ENCODE measurements at regions not wholly inside any gene's neighbourhood (a gene's known extent, or its start where the extent isn't known, plus 50 kb on each side); places are given as distances from the start of the nearest gene placed in this dataset.

DNA sequence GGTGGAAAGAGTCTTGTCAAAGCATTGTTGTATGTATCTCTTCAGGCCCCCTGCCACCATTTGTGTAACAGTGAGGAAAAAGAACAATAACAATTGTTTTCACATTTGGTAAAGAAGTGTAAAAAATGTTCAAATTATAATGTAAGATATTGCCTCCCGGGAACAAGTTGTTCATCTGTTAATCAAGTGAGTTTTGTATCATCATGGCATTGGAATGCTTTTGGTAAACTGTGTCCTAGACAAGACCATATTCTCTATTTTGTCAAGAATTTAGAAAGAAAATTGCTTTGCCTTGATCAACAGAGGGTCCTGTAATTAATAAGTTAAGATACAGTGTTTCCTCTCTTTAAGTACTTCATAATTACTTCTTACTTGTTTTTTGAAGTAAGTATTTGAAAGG, 692.0 kb upstream of the NR5A2 start:
- TF ChIP-seq CTCF (conservative IDR thresholded peaks at IDR 0.05; ENCODE audit: low read depth, low read length): no peak
- TF ChIP-seq EZH2 (IDR thresholded peaks at IDR 0.05; ENCODE audit: borderline replicate concordance, low read depth, low read length, poor library complexity, severe bottlenecking): no peak

Measured in A673 (cell line).